ENCODE measurements at regions not wholly inside any gene's neighbourhood (a gene's known extent, or its start where the extent isn't known, plus 50 kb on each side); places are given as distances from the start of the nearest gene placed in this dataset.
"Not testable (repeated sequence)": the region's sequence is repeated elsewhere in the genome, so short reads cannot be mapped to it uniquely, and the experiment has no call there.

DNA sequence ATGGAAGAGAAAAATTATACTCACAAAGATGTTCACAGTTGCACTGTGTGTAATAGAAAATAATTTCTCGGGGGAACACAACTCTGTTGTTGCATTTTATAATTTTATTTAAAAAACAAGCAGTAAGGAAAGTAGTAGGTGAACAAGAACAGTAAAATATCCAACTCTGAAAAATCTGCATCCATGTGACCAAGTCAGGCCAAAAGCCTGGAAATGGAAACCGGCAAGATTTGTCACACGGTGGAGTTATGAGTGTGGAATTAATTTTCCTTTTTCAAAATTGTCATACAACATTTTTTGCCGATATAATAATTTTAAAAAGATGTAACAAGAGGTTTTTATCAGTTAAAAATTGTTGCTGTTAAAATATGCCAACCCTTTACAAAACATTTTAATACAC lies 1421.5 kb downstream of the BRD1 start:
- DNase-seq: no peak

DNA sequence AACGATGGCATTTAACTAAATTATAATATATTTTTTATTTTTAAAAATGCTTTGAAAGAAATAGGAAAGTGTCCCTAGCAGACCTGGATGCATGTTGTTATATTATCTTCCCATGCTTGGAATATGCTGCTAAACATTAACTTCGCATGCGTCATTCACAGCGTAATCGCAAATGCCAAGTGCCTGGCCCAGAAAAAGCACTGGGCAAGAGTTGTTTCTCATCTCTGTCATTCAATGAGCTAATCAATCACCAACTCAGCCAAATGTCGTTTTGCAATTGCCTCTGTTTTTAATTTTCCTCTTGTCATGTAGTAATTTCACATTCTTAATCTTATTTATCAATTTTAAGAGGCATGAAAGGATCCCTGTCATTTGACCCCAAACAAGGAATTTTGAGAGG lies 1421.9 kb downstream of the BRD1 start:
- no peak for DNase-seq

DNA sequence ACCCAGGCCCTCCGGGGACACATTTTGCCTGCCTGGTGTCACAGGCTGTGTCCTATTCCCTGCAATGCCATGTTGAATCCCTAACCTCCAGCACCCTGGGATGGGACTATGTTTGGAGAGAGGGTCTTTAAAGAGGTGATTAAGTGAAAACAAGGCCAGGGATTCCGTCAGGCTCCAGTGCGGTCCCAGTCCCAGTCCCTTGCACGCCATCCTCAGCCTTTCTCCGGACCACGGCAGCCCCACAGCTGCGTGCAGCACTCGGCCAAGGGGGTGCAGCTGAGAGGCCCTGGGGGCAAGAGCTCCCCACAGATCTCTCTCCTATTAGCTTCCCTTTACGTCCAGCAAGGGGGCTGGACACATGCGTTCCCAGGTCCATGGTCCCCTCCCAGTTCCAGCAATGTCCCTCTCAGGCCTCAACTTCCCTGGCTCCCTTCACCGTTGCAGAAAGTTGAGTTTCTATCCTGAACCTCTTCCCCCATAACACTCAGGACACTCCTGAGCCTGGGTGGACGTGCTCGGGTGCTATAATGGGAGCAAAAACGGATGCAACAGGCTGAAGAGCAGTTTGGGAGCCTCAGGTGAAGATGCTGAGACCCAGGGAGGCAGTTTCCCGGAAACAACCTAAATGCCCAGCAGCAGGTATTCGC lies 1422.7 kb downstream of the BRD1 start:
- DNase-seq: no peak

DNA sequence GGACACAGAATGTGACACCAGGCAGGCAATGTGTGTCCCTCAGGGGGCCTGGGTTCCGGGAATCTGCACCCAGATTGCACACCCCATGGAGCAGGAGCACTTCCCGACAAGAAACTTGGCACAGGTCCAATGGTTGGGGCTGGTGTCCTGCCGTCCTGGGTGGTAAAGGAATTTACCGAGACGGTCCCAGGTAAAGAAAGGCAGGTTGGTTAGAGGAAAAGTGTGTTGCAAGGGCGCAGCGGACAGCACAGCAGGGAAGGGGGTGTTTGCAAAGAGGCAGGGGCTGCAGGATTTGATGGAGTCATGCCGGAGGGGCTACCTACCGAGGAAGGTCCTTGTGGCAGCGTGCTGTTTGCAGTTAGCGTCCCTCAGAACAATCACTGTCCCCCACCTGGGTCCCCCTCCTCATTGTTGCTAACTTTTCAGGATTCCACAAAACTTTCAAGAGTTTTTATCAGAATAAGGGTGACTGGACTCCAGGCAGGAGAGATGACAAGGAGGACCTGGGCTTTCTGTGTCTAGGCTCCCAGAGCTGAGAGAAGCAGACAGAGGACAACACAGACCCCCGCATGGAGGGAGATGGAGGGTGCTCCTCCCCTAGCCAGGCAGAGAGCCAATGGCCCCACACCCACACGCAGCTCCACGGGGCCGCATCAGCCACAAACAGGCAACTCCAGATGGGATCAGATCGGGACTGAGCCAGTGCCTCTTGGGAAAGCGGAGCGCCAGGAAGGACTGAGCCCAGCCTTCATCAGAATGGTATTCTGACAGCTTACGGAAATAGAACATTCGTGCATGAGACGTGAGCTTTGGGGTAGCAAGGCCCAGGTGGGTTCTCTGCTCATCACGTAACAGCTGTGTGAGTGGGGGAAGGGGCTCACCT lies 1423.9 kb downstream of the BRD1 start:
- DNase-seq: no peak

DNA sequence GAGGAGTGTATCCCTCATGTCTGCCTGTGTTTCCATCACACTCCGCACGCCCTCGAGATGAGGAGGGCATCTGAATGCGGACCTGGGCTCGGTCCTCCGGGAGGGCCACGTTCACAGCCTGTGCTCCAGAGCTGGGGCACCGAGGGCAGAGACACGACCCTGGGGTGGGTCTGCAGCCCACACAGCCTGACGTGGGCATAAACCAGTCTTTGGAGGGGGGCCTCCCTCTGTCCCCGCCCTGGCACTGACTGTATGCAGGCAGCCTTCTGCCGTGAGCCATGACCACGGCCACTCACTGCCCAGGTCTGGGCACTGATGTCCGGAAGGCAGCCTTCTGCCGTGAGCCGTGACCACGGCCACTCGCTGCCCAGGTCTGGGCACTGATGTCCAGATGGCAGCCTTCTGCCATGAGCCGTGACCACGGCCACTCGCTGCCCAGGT lies 1425.1 kb downstream of the BRD1 start:
- no peak for DNase-seq

DNA sequence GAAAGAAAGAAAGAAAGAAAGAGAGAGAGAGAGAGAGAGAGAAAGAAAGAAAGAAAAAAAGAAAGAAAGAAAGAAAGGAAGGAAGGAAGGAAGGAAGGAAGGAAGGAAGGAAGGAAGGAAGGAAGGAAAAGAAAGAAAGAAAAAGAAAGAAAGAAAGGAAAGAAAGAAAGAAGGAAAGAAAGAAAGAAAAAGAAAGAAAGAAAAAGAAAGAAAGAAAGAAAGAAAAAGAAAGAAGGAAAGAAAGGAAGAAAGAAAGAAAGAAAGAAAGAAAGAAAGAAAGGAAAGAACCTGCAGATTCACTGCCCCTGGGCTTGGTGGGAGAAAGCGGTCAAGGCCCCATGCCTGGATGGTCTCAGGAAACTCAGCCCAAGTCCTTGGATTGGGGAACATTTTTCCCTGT lies 1426.2 kb downstream of the BRD1 start:
- not testable (repeated sequence) for DNase-seq

DNA sequence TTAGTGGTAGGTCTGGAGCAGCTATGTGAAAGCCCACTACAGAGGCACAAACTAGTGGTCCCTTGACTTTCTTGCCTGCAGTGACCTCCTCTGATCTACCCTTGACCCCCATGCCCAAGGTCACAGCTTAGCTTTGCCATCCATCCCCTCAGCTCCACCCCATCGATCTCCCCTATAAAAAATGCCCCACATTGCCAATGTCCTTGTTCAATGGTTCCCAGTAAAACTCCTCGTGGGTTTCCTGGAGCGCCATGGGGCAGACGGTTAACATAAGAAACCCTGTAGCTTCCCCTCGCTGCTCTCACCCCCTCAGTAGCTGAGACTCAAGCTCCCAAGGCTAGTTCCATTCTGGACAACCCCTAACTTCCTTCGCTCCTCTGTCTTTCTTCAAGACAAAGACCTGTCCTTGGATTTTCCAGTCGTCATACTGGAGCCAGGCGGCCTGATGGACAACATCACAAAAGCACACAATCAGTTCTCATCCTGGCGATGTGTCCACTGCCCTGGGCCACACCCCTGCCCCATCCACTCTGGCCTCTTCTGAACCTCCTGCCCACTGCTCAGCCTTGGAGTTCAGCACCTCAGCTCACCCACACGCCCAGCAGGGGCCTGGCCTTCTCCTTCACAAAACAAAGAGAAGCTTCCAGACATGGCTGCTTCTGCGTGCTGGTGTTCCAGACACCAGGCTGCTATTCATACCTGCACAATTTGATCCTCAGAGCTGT lies 1429.3 kb downstream of the BRD1 start:
- DNase-seq: no peak

DNA sequence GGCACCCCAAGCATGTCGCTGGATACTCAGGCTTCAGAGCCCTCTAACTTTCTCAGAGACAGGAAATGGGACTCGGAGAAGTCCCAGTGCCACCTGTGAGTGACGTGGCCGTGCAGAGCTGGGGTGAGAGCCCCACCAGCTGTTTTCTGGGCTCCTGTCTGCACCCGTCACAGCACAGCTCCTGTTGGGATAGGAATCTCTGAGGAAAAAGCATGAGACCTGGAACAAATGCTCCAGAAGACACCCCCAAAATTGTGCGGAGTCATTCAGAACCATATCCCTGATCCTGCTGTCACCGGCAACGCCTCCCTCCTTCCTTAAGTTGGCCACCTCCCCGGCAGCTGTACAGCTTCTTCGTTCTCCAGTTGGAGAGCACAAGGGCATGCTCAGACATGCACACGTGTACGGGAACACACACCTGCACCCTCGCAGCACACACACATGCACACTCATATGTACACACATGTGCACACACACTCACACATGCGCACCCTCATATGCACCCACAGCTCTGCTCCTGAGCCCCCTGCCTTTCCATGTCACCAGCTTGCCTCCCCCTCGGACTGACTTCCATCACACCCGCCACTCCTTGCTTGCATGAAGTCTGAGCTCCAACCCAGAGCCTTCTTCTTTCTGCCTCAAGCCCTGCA lies 1430.0 kb downstream of the BRD1 start:
- no peak for DNase-seq

DNA sequence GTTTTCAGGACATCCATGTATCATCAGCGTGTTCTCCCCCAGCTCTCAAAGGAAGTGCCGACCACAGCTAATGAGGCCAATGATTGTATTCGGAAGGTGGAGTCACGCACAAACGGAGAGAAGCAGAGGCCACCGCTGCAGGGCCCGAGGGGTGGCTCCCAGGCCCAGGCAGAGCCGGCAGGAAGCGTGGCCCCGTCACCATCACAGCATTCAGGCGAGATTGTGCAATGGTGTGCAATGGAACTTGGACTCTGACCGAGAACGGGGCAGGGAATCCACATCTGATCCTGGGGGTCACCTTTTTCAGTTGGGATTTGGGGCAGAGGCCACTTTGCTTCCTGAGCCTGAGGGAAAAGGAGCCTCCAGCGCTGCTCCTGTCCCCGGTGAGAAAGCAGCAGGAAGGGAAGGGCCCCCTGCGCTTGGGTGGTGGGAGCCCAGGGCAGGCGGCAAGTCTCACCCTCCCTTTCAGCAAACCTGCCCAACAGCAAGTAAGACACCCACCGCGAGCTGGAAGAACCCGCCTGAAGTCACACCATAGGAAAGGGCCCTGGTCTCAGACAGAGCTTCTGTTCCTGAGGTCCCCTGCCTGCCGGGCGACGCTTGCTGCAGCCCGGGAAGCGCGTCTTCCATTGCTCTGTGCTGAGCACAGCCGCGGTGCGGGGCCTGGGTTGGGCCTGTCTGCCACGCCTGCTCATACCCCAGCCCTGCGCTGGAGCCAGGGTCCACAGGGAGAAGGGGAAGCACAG lies 1430.7 kb downstream of the BRD1 start:
- DNase-seq: no peak

DNA sequence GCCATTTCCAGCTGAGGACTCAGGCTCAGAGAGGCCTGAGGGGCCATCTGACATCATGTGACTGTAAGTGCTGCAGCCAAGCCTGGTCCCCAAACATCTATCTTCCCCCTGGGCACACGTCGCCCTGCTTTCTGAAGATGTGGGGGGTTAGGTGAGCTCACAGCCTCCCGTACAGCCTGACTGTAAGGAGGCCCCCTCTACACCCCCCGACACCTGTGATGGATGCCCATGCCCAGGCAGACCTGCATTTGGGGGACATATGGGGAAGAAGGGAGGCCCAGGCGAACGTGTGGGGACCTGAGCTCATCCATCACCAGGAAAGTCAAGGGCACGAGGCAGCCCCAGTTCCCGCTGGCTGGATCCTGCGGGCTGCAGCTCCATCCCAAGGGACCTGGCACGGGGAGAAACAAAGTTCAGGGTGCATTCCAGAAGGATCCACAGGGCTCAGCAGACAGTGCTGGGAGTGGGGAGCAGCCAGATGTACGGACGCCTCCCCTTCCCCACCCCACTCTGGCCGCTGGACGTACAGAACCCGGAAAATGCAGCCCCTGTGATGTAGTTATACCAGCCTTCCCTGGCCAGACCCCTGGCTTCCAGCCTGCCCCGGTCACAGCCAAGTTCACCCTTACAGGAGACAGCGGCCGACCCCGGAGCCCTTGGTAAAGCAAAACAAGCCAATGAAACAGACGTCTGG lies 1431.4 kb downstream of the BRD1 start:
- DNase-seq: no peak

DNA sequence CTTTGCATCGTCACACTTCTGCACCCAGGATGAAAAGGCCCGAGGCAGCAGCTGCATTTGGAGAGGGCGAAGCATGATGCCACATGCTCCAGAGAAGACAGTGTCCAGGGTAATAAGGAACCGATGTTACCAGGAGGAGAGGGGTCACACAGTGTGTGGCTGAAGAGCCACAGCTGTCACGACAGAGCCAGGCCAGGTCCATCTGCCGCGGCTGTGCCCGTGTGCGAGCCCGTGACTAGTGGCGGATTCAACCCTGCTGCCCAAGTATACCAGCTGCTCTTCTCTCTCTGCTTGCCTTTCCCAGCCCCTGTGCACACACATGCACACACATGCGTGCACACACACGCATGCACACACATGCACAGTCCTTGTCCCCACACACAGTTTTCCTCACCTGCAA lies 1432.5 kb downstream of the BRD1 start:
- no peak for DNase-seq

DNA sequence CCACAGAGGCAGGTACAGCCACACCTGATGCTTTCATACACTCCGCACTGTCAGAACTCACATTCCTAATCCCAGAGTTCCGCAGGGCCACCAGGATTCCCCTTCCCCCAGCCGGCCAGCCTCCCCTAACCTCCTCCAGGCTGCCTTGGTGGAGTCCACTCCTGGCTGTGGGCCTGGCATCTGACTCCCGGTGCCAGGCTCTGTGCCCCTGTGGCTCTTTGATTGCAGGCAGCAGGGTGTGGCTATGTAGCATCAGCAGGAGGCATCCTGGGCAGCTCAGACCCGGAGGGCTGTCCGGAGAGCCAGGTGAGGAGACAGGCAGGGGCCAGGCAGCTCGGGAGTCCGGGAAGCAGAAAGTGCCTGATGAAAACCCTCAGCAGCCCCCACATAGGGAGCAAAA lies 1432.9 kb downstream of the BRD1 start:
- no peak for DNase-seq

DNA sequence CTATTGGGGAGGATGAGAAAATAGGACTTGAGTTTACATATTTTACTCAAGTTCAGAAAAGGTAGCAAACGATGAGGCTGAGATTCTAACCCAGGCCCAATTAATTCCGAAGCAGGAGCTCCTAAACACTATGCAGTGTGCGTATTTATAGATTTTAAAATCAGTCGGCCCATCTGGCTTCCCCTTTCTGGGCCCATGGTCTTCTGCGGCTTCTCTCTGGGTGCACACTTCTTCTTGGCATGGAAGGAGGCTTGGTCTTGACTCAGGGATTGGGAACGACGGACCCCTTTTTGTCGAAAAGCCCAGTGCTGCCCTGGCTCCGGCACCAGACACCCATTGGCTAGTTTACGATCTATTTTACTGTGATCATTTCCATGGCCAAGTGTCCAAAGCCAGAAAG lies 1433.8 kb downstream of the BRD1 start:
- DNase-seq: no peak

DNA sequence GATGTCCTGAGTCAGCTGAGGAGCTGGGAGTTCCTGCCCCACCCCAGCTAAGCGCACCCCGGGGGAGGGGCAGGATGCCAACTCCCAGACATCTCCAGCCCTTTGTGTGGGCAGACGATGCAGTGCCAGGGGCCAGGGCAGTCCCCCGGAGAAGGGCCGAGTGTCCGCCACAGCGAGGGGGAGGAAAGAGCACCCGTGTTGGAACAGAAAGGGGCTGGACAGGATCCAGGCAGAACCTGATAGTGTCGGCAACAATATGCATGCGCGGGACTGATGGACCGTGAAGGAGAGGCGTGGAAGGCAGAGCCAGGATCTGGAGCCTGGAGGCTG lies 1434.7 kb downstream of the BRD1 start:
- DNase-seq: no peak

DNA sequence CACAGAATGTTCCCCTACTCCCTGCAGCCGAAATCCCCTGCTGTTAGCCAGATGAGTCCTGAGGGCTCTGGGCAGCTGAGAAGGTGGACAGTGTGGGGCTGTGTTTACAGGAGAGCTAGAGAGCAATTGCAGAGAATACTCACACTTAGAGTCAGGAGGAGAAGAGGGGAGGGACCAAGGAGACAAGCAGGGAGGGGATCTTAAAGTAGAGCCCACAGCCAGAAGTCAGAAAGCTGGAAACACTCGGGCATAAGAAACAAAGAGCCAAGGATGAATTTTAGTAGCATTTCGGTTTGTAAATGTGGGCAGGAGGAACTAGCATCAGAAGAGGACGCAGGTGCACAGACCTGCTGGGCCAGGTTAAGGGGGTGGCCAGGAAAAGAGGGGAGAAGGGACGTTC lies 1435.9 kb downstream of the BRD1 start:
- no peak for DNase-seq

DNA sequence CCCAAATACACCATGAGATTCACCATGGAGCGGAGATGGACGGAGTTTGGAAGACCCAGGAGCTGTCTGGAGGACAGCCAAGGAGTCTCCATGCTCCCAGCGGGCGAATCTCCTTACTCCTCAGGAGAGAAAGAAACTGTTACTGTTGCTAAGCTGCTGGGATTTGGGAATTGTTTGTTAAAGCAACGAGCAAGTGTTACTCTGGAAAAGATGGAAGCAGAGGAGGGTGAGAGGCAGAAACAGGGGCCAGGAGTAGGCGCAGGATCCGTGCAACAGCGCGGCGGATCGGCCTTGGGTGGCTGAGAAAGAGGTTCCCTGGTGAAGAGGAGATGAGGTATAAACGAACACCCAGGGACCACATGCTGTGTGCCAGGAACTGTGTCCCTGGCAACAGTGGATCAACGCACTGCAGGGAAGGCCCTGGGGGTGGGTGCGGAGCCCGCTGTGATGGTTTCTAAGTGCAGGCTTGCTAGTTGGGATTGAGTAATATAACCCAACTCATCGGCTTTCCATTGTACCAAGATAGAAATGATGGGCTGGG lies 1436.4 kb downstream of the BRD1 start:
- DNase-seq: no peak

DNA sequence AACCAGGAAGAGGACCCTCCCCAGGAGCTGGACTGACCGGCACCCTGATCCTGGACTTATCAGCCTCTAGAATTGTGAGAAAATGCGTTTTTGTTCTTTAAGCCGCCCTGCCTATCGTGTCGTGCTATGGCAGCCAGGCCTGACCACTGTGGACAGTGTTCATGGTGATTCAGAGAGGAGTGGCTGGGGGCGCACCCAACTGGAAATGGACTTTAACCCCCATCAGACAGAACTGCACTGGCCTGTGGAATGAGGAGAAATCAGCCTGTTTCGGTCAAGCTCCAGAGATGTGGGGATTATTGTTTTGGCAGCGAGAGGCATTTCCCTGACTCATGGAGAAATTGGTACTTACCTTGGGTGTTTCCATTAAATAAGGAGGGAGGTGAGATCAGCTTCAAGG lies 1437.8 kb downstream of the BRD1 start:
- no peak for DNase-seq

DNA sequence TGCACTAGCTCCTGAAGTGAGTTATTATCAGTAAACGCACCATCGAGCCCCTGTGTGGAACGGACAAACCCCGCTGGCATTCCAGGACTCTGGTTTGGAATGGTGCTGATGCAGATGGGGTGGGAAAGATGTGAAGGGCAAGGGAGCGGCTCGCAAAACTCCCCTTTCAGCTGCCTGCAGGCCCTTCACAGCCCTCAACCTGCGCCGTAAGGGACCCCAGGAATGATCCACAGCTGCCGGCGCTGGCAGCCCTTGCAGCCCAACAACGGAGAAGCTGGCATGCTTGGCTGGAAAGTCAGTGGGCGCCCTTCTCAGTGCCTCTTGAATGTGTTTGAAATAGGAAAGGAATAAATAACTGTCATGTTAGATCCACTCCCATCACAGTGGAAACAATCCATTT lies 1445.5 kb downstream of the BRD1 start:
- DNase-seq: no peak

DNA sequence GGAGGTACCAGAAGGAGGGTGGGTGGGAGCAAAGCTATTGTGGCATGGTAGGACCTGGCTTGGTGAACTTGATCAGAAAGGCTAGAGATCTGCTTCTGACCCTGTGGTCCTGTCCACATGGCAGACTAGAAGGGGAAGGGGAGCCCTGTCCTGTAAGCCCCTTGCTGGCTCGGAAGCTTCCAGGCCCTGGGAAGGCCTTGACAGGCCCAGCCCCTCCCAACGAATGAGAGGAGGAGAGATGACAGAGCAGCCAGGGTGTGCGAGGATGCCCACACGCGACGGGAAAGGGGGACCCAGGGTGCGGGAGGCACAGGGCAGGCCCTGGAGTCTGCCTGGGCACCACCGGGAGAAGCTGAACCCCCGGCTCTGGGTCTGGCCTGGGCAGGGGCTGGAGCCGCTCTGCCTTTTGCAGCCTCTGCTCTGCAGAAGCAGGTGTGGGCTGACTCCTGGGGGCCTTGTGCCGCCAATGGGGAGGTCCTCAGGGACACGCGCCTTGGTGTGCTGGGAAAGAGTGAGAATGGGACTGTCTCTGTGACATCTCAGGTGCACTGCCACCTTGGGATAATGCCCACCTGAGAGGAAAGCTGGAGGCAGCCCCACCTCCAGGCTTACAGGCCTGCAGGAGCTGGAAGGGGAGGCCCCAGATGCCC lies 1447.5 kb downstream of the BRD1 start:
- no peak for DNase-seq

DNA sequence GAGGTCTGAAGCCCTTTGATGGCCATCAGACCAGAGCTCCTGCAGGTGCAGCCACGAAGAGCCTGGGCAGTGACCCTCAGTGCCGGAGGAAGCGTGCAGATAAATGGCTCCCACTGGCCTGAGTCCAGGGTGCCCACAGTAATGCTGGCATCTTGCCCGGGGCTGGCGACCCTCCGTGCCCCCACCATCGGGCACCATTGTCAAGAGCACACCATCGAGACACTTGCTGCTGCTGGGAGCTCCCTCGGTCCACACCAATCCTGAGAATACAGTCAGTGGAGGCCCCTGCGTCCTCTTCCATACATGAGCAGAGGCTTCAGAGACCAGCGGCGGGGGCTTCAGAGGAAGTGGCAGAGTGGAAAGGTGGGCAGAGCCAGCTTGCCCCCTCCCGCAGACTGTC lies 1448.3 kb downstream of the BRD1 start:
- no peak for DNase-seq

DNA sequence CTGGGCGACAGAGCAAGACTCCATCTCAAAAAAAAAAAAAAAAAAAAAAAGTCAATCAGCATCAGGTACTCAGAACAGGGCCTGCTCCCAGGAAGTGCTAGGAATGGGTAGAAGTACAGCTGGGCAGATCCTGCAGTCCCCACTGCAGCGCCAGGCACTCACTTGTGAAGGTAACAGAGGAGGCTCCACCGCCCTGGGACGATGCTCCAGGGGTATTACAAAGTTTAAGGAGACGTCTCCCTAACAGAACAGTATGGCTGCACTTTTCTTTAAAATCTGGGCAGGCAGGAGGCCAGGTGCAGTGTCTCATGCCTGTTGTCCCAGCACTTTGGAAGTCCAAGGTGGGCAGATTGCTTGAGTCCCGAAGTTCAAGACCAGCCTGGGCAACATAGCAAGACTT lies 1449.0 kb downstream of the BRD1 start:
- DNase-seq: no peak
